Stimulated activated CD8-positive, alpha-beta memory T cell treated with anti-CD3 and anti-CD28 coated beads, Interleukin-2, amount 100 ng/mL, for 48 hours (primary cell): ENCODE measurements at regions not wholly inside any gene's neighbourhood (a gene's known extent, or its start where the extent isn't known, plus 50 kb on each side); places are given as distances from the start of the nearest gene placed in this dataset.
"Not testable (repeated sequence)": the region's sequence is repeated elsewhere in the genome, so short reads cannot be mapped to it uniquely, and the experiment has no call there.

Source experiments
- DNase-seq, 2 donors: peaks; one replicate each; pipeline ENCODE4 v3.0.0-alpha.2; 2020; ENCODE audit warnings: low read depth in 2 of 2

GRCh38 chr2:89833116-89833779 is 1141.8 kb downstream of the RPIA start:
- no peak for DNase-seq

- no peak for DNase-seq
Measured at GRCh38 chr2:89833780-89834117, 1142.3 kb downstream of the RPIA start.

GRCh38 chr2:89834306-89834705 is 1142.8 kb downstream of the RPIA start:
- no peak for DNase-seq

- not testable (repeated sequence) for DNase-seq
Measured at GRCh38 chr2:89836326-89836725, 1144.9 kb downstream of the RPIA start.

GRCh38 chr2:89837962-89838625 is 1146.6 kb downstream of the RPIA start:
- DNase-seq, result no peak

GRCh38 chr2:89840175-89840574 is 1148.7 kb downstream of the RPIA start:
- not testable (repeated sequence) for DNase-seq

- not testable (repeated sequence) for DNase-seq
Measured at GRCh38 chr2:89840781-89841475, 1149.5 kb downstream of the RPIA start.

GRCh38 chr2:89841476-89841840 is 1150.0 kb downstream of the RPIA start:
- no peak for DNase-seq

GRCh38 chr2:89842180-89842908 is 1150.9 kb downstream of the RPIA start:
- no peak for DNase-seq

GRCh38 chr2:89844221-89844943 is 1152.9 kb downstream of the RPIA start:
- DNase-seq, result no peak

- no peak for DNase-seq
Measured at GRCh38 chr2:89845532-89845931, 1154.1 kb downstream of the RPIA start.

- DNase-seq, result no peak
Measured at GRCh38 chr2:89848114-89848513, 1156.6 kb downstream of the RPIA start.

GRCh38 chr2:89848763-89849368 is 1157.4 kb downstream of the RPIA start:
- no peak for DNase-seq

- no peak for DNase-seq
Measured at GRCh38 chr2:89849731-89850130, 1158.3 kb downstream of the RPIA start.

- DNase-seq, result no peak
Measured at GRCh38 chr2:89850481-89850880, 1159.0 kb downstream of the RPIA start.

- DNase-seq, result no peak
Measured at GRCh38 chr2:89850881-89851582, 1159.6 kb downstream of the RPIA start.

- DNase-seq, result no peak
Measured at GRCh38 chr2:89851583-89851905, 1160.1 kb downstream of the RPIA start.

GRCh38 chr2:89853427-89853826 is 1162.0 kb downstream of the RPIA start:
- DNase-seq, result not testable (repeated sequence)

- DNase-seq, result not testable (repeated sequence)
Measured at GRCh38 chr2:89855752-89856151, 1164.3 kb downstream of the RPIA start.

- not testable (repeated sequence) for DNase-seq
Measured at GRCh38 chr2:89856305-89856704, 1164.8 kb downstream of the RPIA start.

GRCh38 chr2:89862164-89862563 is 1170.7 kb downstream of the RPIA start:
- DNase-seq, result not testable (repeated sequence)
